HL-60 (cell line): ENCODE measurements at regions not wholly inside any gene's neighbourhood (a gene's known extent, or its start where the extent isn't known, plus 50 kb on each side); places are given as distances from the start of the nearest gene placed in this dataset.

Experiments
- POLR2AphosphoS5 ChIP-seq: IDR thresholded peaks from 2 replicates; pipeline ENCODE4 v1.6.1; 2012; ENCODE audit warnings: low read depth
- TF ChIP-seq, protein P1 (sequence below): IDR thresholded peaks from one replicate; pipeline ENCODE4 v1.5.1; 2011; ENCODE audit warnings: low read length, control low read depth, inconsistent platforms; ENCODE audit not compliant: insufficient read depth

DNA sequence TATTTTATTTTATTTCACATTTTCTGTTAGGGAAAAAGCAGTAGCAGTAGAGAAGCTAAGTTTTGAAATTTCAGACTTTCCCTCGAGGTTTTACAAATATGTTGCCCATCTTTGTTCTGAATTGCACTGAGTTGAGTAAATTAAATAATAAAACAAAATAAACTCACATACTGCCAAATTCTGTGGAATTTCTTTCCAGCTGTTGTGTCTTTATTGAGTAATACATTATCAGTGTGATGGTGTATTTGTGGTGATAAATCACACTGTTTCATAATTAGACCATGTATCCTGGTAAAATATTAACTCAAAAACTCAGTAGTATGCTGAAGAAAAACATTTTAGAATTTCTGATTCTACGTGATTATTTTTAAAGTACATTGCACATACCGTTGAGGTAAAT lies 592.1 kb downstream of the SI start:
- TF ChIP-seq, protein P1, sequence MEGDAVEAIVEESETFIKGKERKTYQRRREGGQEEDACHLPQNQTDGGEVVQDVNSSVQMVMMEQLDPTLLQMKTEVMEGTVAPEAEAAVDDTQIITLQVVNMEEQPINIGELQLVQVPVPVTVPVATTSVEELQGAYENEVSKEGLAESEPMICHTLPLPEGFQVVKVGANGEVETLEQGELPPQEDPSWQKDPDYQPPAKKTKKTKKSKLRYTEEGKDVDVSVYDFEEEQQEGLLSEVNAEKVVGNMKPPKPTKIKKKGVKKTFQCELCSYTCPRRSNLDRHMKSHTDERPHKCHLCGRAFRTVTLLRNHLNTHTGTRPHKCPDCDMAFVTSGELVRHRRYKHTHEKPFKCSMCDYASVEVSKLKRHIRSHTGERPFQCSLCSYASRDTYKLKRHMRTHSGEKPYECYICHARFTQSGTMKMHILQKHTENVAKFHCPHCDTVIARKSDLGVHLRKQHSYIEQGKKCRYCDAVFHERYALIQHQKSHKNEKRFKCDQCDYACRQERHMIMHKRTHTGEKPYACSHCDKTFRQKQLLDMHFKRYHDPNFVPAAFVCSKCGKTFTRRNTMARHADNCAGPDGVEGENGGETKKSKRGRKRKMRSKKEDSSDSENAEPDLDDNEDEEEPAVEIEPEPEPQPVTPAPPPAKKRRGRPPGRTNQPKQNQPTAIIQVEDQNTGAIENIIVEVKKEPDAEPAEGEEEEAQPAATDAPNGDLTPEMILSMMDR: no peak
- no peak for TF ChIP-seq POLR2AphosphoS5
